GM23338 (cell line): ENCODE measurements at regions not wholly inside any gene's neighbourhood (a gene's known extent, or its start where the extent isn't known, plus 50 kb on each side); places are given as distances from the start of the nearest gene placed in this dataset.

ENCODE experiments used
- ATAC-seq: fragments of 200-7000 bp; cut with Tn5 transposase; 3 replicates; pipeline ENCODE4 v1.9.1; 2020
- DNase-seq: peaks from one replicate; pipeline ENCODE4 v3.0.0-alpha.2; 2015; ENCODE audit warnings: low spot score
- H2AFZ ChIP-seq: fragments of 200-600 bp; sonication (generic); 2 replicates; pipeline ENCODE4 v1.8.0; 2016; ENCODE audit warnings: antibody characterized with exemption, mild to moderate bottlenecking, moderate library complexity
- H3F3A ChIP-seq: fragments of 200-600 bp; sonication (generic); replicated peaks from 2 replicates; pipeline ENCODE4 v1.8.0; 2017; ENCODE audit warnings: antibody characterized with exemption, mixed run types, low read depth
- H3K27ac ChIP-seq: fragments of 200-600 bp; sonication (generic); 2 replicates; pipeline ENCODE4 v1.6.1; 2016; ENCODE audit warnings: low read depth
- H3K27me3 ChIP-seq: fragments of 200-600 bp; sonication (generic); 2 replicates; pipeline ENCODE4 v1.8.0; 2016; ENCODE audit warnings: mild to moderate bottlenecking, mixed run types, moderate library complexity; ENCODE audit not compliant: insufficient read depth
- H3K36me3 ChIP-seq: fragments of 200-600 bp; sonication (generic); 2 replicates; pipeline ENCODE4 v1.8.0; 2016; ENCODE audit warnings: mild to moderate bottlenecking; ENCODE audit not compliant: insufficient read depth
- H3K4me1 ChIP-seq: fragments of 200-600 bp; sonication (generic); 2 replicates; pipeline ENCODE4 v1.8.0; 2016; ENCODE audit warnings: mild to moderate bottlenecking, moderate library complexity; ENCODE audit not compliant: insufficient read depth
- H3K4me2 ChIP-seq: fragments of 200-600 bp; sonication (generic); 2 replicates; pipeline ENCODE4 v1.7.1; 2017; ENCODE audit warnings: mixed run types
- H3K4me3 ChIP-seq: fragments of 200-600 bp; sonication (generic); 2 replicates; pipeline ENCODE4 v1.6.1; 2016; ENCODE audit warnings: mixed run types
- H3K79me2 ChIP-seq: fragments of 200-600 bp; sonication (generic); replicated peaks from 2 replicates; pipeline ENCODE4 v1.8.0; 2017; ENCODE audit warnings: mild to moderate bottlenecking; ENCODE audit not compliant: insufficient read depth
- H3K9me2 ChIP-seq: fragments of 200-600 bp; sonication (generic); 2 replicates; pipeline ENCODE4 v1.8.0; 2017; ENCODE audit not compliant: insufficient read depth
- H4K20me1 ChIP-seq: fragments of 200-600 bp; sonication (generic); replicated peaks from 2 replicates; pipeline ENCODE4 v1.8.0; 2017; ENCODE audit warnings: mild to moderate bottlenecking; ENCODE audit not compliant: insufficient read depth
- H3K27ac Mint-ChIP-seq: 2 replicates; pipeline ENCODE4 v1.8.0; 2020; ENCODE audit warnings: inconsistent platforms, mild to moderate bottlenecking, moderate library complexity, mixed read lengths
- H3K27me3 Mint-ChIP-seq: 3 replicates; pipeline ENCODE4 v1.8.0; 2022; ENCODE audit warnings: low read depth, mild to moderate bottlenecking, moderate library complexity, mixed read lengths, inconsistent platforms; ENCODE audit not compliant: insufficient read depth, poor library complexity
- H3K36me3 Mint-ChIP-seq: 3 replicates; pipeline ENCODE4 v1.8.0; 2021; ENCODE audit warnings: low read depth, mild to moderate bottlenecking, inconsistent platforms, moderate library complexity, mixed read lengths
- H3K4me1 Mint-ChIP-seq: 3 replicates; pipeline ENCODE4 v1.8.0; 2020; ENCODE audit warnings: mild to moderate bottlenecking, inconsistent platforms, mixed read lengths
- H3K4me3 Mint-ChIP-seq: 3 replicates; pipeline ENCODE4 v1.8.0; 2021; ENCODE audit warnings: moderate library complexity, mild to moderate bottlenecking, inconsistent platforms, mixed read lengths
- H3K9me3 Mint-ChIP-seq: 3 replicates; pipeline ENCODE4 v1.8.0; 2020; ENCODE audit warnings: moderate library complexity, mild to moderate bottlenecking, inconsistent platforms, mixed read lengths
- CREB1 ChIP-seq: fragments of 250-450 bp; sonication (Bioruptor Pico); IDR thresholded peaks from 2 replicates; pipeline ENCODE4 v1.5.0; 2020; ENCODE audit warnings: low read depth, mild to moderate bottlenecking, moderate library complexity
- EZH2 ChIP-seq: fragments of 200-600 bp; sonication (generic); IDR thresholded peaks from one replicate; pipeline ENCODE4 v1.8.0; 2017; ENCODE audit warnings: antibody characterized with exemption, mild to moderate bottlenecking, low read depth; ENCODE audit not compliant: unreplicated experiment
- EZH2phosphoT487 ChIP-seq: fragments of 200-600 bp; sonication (generic); IDR thresholded peaks from one replicate; pipeline ENCODE4 v1.8.1; 2018; ENCODE audit warnings: antibody characterized with exemption; ENCODE audit not compliant: unreplicated experiment
- JUNB ChIP-seq: IDR thresholded peaks from one replicate; pipeline ENCODE4 v1.6.1; 2016; ENCODE audit warnings: antibody characterized with exemption; ENCODE audit not compliant: unreplicated experiment
- NANOG ChIP-seq: IDR thresholded peaks from 2 replicates; pipeline ENCODE4 v1.6.1; 2016; ENCODE audit warnings: antibody characterized with exemption, borderline replicate concordance
- POLR2AphosphoS5 ChIP-seq: IDR thresholded peaks from 2 replicates; pipeline ENCODE4 v1.6.1; 2016; ENCODE audit warnings: antibody characterized with exemption, low read depth
- STAT1 ChIP-seq: IDR thresholded peaks from one replicate; pipeline ENCODE4 v1.6.1; 2016; ENCODE audit warnings: antibody characterized with exemption; ENCODE audit not compliant: unreplicated experiment
- ZNF114 ChIP-seq: fragments of 250-450 bp; sonication (Bioruptor Pico); IDR thresholded peaks from 2 replicates; pipeline ENCODE4 v1.5.0; 2020; ENCODE audit warnings: mild to moderate bottlenecking, moderate library complexity
- ZNF331 ChIP-seq: fragments of 250-450 bp; sonication (Bioruptor Pico); IDR thresholded peaks from 2 replicates; pipeline ENCODE4 v1.5.0; 2020; ENCODE audit warnings: low read depth, mild to moderate bottlenecking, moderate library complexity
- TF ChIP-seq, protein P1 (sequence below), 2 experiments: fragments of 200-600 bp in 1 of 2; sonication (generic) in 1 of 2; conservative IDR thresholded peaks; 2 replicates each; pipeline versions ENCODE4 v1.5.1 to v1.6.1; 2016 to 2017; ENCODE audit warnings: antibody characterized with exemption in 2 of 2, low read depth in 2 of 2, mild to moderate bottlenecking in 2 of 2, moderate library complexity in 1 of 2
- TF ChIP-seq, protein P2 (sequence below): IDR thresholded peaks from one replicate; pipeline ENCODE4 v1.6.1; 2018; ENCODE audit warnings: antibody characterized with exemption; ENCODE audit not compliant: unreplicated experiment
- TF ChIP-seq, protein P3 (sequence below): fragments of 250-450 bp; sonication (Bioruptor Pico); IDR thresholded peaks from 2 replicates; pipeline ENCODE4 v1.5.0; 2020; ENCODE audit warnings: mild to moderate bottlenecking, moderate library complexity
- TF ChIP-seq, protein P4 (sequence below): IDR thresholded peaks from 2 replicates; pipeline ENCODE4 v1.6.1; 2016; ENCODE audit warnings: antibody characterized with exemption

DNA sequence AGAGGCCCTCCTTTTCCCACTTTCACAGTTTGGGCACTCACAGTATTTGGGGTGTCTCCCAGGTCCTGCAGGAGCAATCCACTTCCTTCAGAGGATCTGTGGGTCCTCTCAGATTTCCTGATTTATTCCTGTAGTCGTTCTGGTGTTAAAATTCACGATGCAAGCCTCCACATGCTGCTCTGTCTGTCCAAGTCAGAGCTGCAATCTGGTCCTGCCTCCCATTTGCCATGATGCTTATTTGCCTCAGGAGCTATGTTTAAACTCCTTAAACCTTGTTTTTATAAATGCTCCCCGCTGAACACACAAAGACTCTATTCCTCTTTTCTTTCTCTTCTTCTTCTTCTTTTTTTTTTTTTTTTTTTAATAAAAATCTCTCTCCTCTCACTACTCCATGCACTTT, 558.7 kb upstream of the NECTIN3 start:
- no peak overlapping the region for H3K27ac Mint-ChIP-seq

More for the DNA sequence above, 558.7 kb upstream of the NECTIN3 start:
- DNase-seq, result no peak
- no peaks in the 10 kb centered on the region for H3K4me1 ChIP-seq
- H2AFZ ChIP-seq, result peak overlapping the region; percentile 57; the same call in 1 of the 2 replicates
- ATAC-seq, result no peak
- no peaks in the 10 kb centered on the region for H3K36me3 ChIP-seq
- Mint-ChIP-seq H3K4me3 (no peak overlapping the region), H3K9me3 (peaks cover 6% of the 10 kb centered on the region; the same call in 2 of the 3 replicates), H3K4me1 (no peaks in the 10 kb centered on the region; the same call in 2 of the 3 replicates), H3K27me3 (peaks cover 2% of the 10 kb centered on the region), H3K36me3 (peaks cover 14% of the 10 kb centered on the region)
- H3K79me2 ChIP-seq, result no peaks in the 10 kb centered on the region
- no peak overlapping the region for H3K4me2 ChIP-seq
- H3K4me3 ChIP-seq, result no peak overlapping the region
- TF ChIP-seq, protein P1, sequence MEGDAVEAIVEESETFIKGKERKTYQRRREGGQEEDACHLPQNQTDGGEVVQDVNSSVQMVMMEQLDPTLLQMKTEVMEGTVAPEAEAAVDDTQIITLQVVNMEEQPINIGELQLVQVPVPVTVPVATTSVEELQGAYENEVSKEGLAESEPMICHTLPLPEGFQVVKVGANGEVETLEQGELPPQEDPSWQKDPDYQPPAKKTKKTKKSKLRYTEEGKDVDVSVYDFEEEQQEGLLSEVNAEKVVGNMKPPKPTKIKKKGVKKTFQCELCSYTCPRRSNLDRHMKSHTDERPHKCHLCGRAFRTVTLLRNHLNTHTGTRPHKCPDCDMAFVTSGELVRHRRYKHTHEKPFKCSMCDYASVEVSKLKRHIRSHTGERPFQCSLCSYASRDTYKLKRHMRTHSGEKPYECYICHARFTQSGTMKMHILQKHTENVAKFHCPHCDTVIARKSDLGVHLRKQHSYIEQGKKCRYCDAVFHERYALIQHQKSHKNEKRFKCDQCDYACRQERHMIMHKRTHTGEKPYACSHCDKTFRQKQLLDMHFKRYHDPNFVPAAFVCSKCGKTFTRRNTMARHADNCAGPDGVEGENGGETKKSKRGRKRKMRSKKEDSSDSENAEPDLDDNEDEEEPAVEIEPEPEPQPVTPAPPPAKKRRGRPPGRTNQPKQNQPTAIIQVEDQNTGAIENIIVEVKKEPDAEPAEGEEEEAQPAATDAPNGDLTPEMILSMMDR (conservative IDR thresholded peaks at IDR 0.05; ENCODE audit: low read depth in 2 of 2), result no peak
- TF ChIP-seq, protein P2, sequence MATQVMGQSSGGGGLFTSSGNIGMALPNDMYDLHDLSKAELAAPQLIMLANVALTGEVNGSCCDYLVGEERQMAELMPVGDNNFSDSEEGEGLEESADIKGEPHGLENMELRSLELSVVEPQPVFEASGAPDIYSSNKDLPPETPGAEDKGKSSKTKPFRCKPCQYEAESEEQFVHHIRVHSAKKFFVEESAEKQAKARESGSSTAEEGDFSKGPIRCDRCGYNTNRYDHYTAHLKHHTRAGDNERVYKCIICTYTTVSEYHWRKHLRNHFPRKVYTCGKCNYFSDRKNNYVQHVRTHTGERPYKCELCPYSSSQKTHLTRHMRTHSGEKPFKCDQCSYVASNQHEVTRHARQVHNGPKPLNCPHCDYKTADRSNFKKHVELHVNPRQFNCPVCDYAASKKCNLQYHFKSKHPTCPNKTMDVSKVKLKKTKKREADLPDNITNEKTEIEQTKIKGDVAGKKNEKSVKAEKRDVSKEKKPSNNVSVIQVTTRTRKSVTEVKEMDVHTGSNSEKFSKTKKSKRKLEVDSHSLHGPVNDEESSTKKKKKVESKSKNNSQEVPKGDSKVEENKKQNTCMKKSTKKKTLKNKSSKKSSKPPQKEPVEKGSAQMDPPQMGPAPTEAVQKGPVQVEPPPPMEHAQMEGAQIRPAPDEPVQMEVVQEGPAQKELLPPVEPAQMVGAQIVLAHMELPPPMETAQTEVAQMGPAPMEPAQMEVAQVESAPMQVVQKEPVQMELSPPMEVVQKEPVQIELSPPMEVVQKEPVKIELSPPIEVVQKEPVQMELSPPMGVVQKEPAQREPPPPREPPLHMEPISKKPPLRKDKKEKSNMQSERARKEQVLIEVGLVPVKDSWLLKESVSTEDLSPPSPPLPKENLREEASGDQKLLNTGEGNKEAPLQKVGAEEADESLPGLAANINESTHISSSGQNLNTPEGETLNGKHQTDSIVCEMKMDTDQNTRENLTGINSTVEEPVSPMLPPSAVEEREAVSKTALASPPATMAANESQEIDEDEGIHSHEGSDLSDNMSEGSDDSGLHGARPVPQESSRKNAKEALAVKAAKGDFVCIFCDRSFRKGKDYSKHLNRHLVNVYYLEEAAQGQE, result no peak
- TF ChIP-seq, protein P3, sequence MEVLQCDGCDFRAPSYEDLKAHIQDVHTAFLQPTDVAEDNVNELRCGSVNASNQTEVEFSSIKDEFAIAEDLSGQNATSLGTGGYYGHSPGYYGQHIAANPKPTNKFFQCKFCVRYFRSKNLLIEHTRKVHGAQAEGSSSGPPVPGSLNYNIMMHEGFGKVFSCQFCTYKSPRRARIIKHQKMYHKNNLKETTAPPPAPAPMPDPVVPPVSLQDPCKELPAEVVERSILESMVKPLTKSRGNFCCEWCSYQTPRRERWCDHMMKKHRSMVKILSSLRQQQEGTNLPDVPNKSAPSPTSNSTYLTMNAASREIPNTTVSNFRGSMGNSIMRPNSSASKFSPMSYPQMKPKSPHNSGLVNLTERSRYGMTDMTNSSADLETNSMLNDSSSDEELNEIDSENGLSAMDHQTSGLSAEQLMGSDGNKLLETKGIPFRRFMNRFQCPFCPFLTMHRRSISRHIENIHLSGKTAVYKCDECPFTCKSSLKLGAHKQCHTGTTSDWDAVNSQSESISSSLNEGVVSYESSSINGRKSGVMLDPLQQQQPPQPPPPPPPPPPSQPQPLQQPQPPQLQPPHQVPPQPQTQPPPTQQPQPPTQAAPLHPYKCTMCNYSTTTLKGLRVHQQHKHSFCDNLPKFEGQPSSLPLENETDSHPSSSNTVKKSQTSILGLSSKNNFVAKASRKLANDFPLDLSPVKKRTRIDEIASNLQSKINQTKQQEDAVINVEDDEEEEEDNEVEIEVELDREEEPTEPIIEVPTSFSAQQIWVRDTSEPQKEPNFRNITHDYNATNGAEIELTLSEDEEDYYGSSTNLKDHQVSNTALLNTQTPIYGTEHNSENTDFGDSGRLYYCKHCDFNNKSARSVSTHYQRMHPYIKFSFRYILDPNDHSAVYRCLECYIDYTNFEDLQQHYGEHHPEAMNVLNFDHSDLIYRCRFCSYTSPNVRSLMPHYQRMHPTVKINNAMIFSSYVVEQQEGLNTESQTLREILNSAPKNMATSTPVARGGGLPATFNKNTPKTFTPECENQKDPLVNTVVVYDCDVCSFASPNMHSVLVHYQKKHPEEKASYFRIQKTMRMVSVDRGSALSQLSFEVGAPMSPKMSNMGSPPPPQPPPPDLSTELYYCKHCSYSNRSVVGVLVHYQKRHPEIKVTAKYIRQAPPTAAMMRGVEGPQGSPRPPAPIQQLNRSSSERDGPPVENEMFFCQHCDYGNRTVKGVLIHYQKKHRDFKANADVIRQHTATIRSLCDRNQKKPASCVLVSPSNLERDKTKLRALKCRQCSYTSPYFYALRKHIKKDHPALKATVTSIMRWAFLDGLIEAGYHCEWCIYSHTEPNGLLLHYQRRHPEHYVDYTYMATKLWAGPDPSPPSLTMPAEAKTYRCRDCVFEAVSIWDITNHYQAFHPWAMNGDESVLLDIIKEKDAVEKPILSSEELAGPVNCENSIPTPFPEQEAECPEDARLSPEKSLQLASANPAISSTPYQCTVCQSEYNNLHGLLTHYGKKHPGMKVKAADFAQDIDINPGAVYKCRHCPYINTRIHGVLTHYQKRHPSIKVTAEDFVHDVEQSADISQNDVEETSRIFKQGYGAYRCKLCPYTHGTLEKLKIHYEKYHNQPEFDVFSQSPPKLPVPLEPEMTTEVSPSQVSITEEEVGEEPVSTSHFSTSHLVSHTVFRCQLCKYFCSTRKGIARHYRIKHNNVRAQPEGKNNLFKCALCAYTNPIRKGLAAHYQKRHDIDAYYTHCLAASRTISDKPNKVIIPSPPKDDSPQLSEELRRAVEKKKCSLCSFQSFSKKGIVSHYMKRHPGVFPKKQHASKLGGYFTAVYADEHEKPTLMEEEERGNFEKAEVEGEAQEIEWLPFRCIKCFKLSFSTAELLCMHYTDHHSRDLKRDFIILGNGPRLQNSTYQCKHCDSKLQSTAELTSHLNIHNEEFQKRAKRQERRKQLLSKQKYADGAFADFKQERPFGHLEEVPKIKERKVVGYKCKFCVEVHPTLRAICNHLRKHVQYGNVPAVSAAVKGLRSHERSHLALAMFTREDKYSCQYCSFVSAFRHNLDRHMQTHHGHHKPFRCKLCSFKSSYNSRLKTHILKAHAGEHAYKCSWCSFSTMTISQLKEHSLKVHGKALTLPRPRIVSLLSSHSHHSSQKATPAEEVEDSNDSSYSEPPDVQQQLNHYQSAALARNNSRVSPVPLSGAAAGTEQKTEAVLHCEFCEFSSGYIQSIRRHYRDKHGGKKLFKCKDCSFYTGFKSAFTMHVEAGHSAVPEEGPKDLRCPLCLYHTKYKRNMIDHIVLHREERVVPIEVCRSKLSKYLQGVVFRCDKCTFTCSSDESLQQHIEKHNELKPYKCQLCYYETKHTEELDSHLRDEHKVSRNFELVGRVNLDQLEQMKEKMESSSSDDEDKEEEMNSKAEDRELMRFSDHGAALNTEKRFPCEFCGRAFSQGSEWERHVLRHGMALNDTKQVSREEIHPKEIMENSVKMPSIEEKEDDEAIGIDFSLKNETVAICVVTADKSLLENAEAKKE (CRISPR knock-in tag), result no peak
- TF ChIP-seq, protein P4, sequence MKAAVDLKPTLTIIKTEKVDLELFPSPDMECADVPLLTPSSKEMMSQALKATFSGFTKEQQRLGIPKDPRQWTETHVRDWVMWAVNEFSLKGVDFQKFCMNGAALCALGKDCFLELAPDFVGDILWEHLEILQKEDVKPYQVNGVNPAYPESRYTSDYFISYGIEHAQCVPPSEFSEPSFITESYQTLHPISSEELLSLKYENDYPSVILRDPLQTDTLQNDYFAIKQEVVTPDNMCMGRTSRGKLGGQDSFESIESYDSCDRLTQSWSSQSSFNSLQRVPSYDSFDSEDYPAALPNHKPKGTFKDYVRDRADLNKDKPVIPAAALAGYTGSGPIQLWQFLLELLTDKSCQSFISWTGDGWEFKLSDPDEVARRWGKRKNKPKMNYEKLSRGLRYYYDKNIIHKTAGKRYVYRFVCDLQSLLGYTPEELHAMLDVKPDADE, result no peak
- TF ChIP-seq NANOG (no peak), JUNB (no peak), ZNF331 (CRISPR knock-in tag) (no peak), POLR2AphosphoS5 (no peak), ZNF114 (no peak), EZH2 (no peak), EZH2phosphoT487 (no peak), STAT1 (no peak), CREB1 (CRISPR knock-in tag) (no peak)
- H3K9me2 ChIP-seq, result peaks cover 16% of the 10 kb centered on the region; the same call in 1 of the 2 replicates
- H3F3A ChIP-seq, result no peaks in the 10 kb centered on the region
- H3K27me3 ChIP-seq, result no peaks in the 10 kb centered on the region
- H4K20me1 ChIP-seq, result no peaks in the 10 kb centered on the region
- no peak overlapping the region for H3K27ac ChIP-seq
